GM12873 (cell line): ENCODE measurements at regions not wholly inside any gene's neighbourhood (a gene's known extent, or its start where the extent isn't known, plus 50 kb on each side); places are given as distances from the start of the nearest gene placed in this dataset.

Experiments
- CTCF ChIP-seq: IDR thresholded peaks from 2 replicates; pipeline ENCODE4 v1.5.1; 2012; ENCODE audit warnings: low read depth, mild to moderate bottlenecking, moderate library complexity, low read length, control low read depth; ENCODE audit not compliant: insufficient read depth; ENCODE audit errors: missing control alignments

GRCh38 chr1:240027059-240027462 is 64.6 kb upstream of the FMN2 start:
- peak; percentile 74 for TF ChIP-seq CTCF

- no peak for TF ChIP-seq CTCF
Measured at GRCh38 chr1:240029418-240029817, 62.3 kb upstream of the FMN2 start.

GRCh38 chr1:240030236-240030635 is 61.4 kb upstream of the FMN2 start:
- no peak for TF ChIP-seq CTCF

- TF ChIP-seq CTCF, result no peak
Measured at GRCh38 chr1:240031009-240031408, 60.7 kb upstream of the FMN2 start.

- TF ChIP-seq CTCF, result no peak
Measured at GRCh38 chr1:240031414-240031813, 60.3 kb upstream of the FMN2 start.

- TF ChIP-seq CTCF, result no peak
Measured at GRCh38 chr1:240033406-240033805, 58.3 kb upstream of the FMN2 start.

GRCh38 chr1:240036526-240036925 is 55.2 kb upstream of the FMN2 start:
- no peak for TF ChIP-seq CTCF
